B cell (primary cell): ENCODE measurements at regions not wholly inside any gene's neighbourhood (a gene's known extent, or its start where the extent isn't known, plus 50 kb on each side); places are given as distances from the start of the nearest gene placed in this dataset.

ENCODE experiments used
- ATAC-seq: fragments of 200-7000 bp; cut with Tn5 transposase; one replicate; pipeline ENCODE4 v1.10.0; 2021; ENCODE audit warnings: low read depth, mild to moderate bottlenecking, moderate number of reproducible peaks, moderate library complexity
- CTCF ChIA-PET: fragments of 350-600 bp; sonication (Branson Sonifier 250); formaldehyde crosslinking; loops from one replicate; lab custom pipeline; 2021; ENCODE audit warnings: antibody characterized with exemption, inconsistent platforms; lab: Charles Lee
- POLR2A ChIA-PET: fragments of 350-600 bp; sonication (Branson Sonifier 250); formaldehyde crosslinking; loops from one replicate; lab custom pipeline; 2021; ENCODE audit warnings: antibody characterized with exemption; lab: Charles Lee
- DNase-seq: peaks from one replicate; pipeline ENCODE4 v3.0.0; 2013
- H2AFZ ChIP-seq: 2 replicates; pipeline ENCODE4 v1.6.1; 2012; ENCODE audit warnings: mild to moderate bottlenecking, low read depth, low read length; ENCODE audit not compliant: insufficient read depth, poor library complexity, severe bottlenecking
- H3K27ac ChIP-seq, 2 donors: 1 replicate in 1 of 2; 2 replicates in 1 of 2; pipeline ENCODE4 v1.5.1; 2012 to 2013; ENCODE audit warnings: low read length in 2 of 2, mild to moderate bottlenecking in 2 of 2, moderate library complexity in 1 of 2
- H3K27me3 ChIP-seq, 4 experiments: fragments of 200-600 bp in 1 of 4; sonication (generic) in 1 of 4; replicated peaks in 1 of 4; 1 replicate in 2 of 4; 2 replicates in 2 of 4; pipeline versions ENCODE4 v1.6.1 to v1.7.0; 2013 to 2016; ENCODE audit warnings: low read length in 3 of 4, mild to moderate bottlenecking in 2 of 4, mixed read lengths in 1 of 4, moderate library complexity in 1 of 4; ENCODE audit not compliant: insufficient read depth in 4 of 4, control insufficient read depth in 3 of 4; ENCODE audit errors: control extremely low read depth in 1 of 4
- H3K36me3 ChIP-seq, 2 experiments: replicated peaks in 1 of 2; 1 replicate in 1 of 2; 2 replicates in 1 of 2; pipeline versions ENCODE4 v1.6.1 to v1.7.1; 2013; ENCODE audit warnings: low read length in 1 of 2; ENCODE audit not compliant: insufficient read depth in 2 of 2, control insufficient read depth in 1 of 2; ENCODE audit errors: control extremely low read depth in 1 of 2, extremely low read depth in 1 of 2
- H3K4me1 ChIP-seq, 2 donors: fragments of 200-600 bp in 1 of 2; sonication (generic) in 1 of 2; 1 replicate in 1 of 2; 2 replicates in 1 of 2; pipeline versions ENCODE4 v1.5.1 to v1.6.1; 2013 to 2017; ENCODE audit warnings: low read length in 2 of 2; ENCODE audit not compliant: control insufficient read depth in 2 of 2, insufficient read depth in 2 of 2
- H3K4me2 ChIP-seq: replicated peaks from 2 replicates; pipeline ENCODE3; 2012; ENCODE audit warnings: mild to moderate bottlenecking, low read depth, low read length; ENCODE audit not compliant: poor library complexity, severe bottlenecking
- H3K4me3 ChIP-seq, 5 experiments: fragments of 200-600 bp in 1 of 5; sonication (generic) in 1 of 5; 1 replicate in 3 of 5; 2 replicates in 2 of 5; pipeline versions ENCODE4 v1.5.1 to v1.7.0; 2011 to 2016; ENCODE audit warnings: low read length in 4 of 5, mild to moderate bottlenecking in 4 of 5, low read depth in 2 of 5, control low read depth in 1 of 5, moderate library complexity in 1 of 5; ENCODE audit not compliant: insufficient read depth in 1 of 5; ENCODE audit errors: control extremely low read depth in 1 of 5, extremely low read depth in 1 of 5
- H3K79me2 ChIP-seq: fragments of 200-600 bp; sonication (generic); one replicate; pipeline ENCODE4 v1.6.0; 2016; ENCODE audit warnings: low read length; ENCODE audit not compliant: control insufficient read depth, insufficient read depth
- H3K9ac ChIP-seq: fragments of 200-600 bp; sonication (generic); 2 replicates; pipeline ENCODE4 v1.6.1; 2017; ENCODE audit warnings: mild to moderate bottlenecking, low read length, moderate library complexity
- H3K9me3 ChIP-seq, 3 donors: one replicate each; pipeline versions ENCODE4 v1.6.1 to v1.7.1; 2013; ENCODE audit warnings: low read length in 2 of 3; ENCODE audit not compliant: control insufficient read depth in 2 of 3, insufficient read depth in 1 of 3; ENCODE audit errors: control extremely low read depth in 1 of 3
- H4K20me1 ChIP-seq: 2 replicates; pipeline ENCODE4 v1.6.0; 2012; ENCODE audit warnings: mild to moderate bottlenecking, low read length; ENCODE audit not compliant: insufficient read depth, control insufficient read depth, poor library complexity, severe bottlenecking
- H3K27ac Mint-ChIP-seq: one replicate; pipeline ENCODE4 v1.8.0; 2021; ENCODE audit warnings: mixed read lengths
- H3K27me3 Mint-ChIP-seq: one replicate; pipeline ENCODE4 v1.8.0; 2021; ENCODE audit warnings: mixed read lengths
- H3K4me1 Mint-ChIP-seq: one replicate; pipeline ENCODE4 v1.8.0; 2021; ENCODE audit warnings: mixed read lengths
- H3K4me3 Mint-ChIP-seq: one replicate; pipeline ENCODE4 v1.8.0; 2021; ENCODE audit warnings: mixed read lengths
- H3K9me3 Mint-ChIP-seq: one replicate; pipeline ENCODE4 v1.8.0; 2022; ENCODE audit warnings: mixed read lengths; ENCODE audit not compliant: insufficient read depth
- EZH2 ChIP-seq: IDR thresholded peaks from 2 replicates; pipeline ENCODE4 v1.6.1; 2012; ENCODE audit warnings: borderline replicate concordance, low read depth, mild to moderate bottlenecking, moderate library complexity, low read length; ENCODE audit not compliant: insufficient read depth, poor library complexity, severe bottlenecking
- WGBS: methylation state at CpG from one replicate; pipeline ENCODE4 v1.1.5; 2013; ENCODE audit warnings: missing lambda C conversion rate; ENCODE audit not compliant: insufficient coverage; 5-methylcytosine and 5-hydroxymethylcytosine counted together
- intact Hi-C: fragments of 100-400 bp; cut with micrococcal nuclease; formaldehyde crosslinking; loops from one replicate; pipeline ENCODE4 v1.10.0; 2022
- TF ChIP-seq, protein P1 (sequence below): fragments of 200-600 bp; IDR thresholded peaks from one replicate; pipeline ENCODE4 v1.8.0; 2022; ENCODE audit warnings: antibody characterized with exemption, mild to moderate bottlenecking

DNA sequence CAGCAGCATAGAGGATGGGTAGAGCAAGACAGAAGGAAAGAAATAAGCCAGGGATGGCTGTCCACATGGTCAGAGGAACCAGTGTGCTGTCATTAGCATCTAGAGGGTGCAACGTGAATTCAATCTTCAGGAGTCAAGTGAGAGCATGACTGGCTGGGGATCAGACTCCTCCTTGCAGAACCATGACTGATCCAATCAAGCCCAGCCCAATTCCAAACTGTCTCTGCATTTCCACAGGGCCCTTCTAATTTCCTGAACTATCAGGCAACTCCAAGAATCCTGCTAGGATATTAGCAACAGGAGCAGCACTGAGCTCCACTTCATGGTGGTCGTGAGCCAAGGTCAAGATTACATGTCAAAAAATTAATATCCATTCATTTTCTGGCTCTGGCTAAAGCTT is 166.8 kb upstream of the CAMK1G start:
- H3K27me3 Mint-ChIP-seq = peaks cover 24% of the 10 kb centered on the region
- ATAC-seq = no peak
- no peaks in the 10 kb centered on the region for H3K36me3 ChIP-seq
- no peak overlapping the region for H3K4me3 ChIP-seq
- DNase-seq = no peak
- H3K27me3 ChIP-seq = peaks cover 0 to 3% (median 0%) of the 10 kb centered on the region in 4 experiments
- H3K4me2 ChIP-seq = no peak overlapping the region
- no peak overlapping the region for H3K27ac Mint-ChIP-seq
- no peaks in the 10 kb centered on the region for H3K9me3 ChIP-seq
- ChIA-PET POLR2A (no interaction called here), CTCF (no interaction called here)
- intact Hi-C loops = no loop called here
- H3K9ac ChIP-seq = no peak overlapping the region
- no peak overlapping the region for H3K4me3 Mint-ChIP-seq
- H4K20me1 ChIP-seq = no peaks in the 10 kb centered on the region
- H2AFZ ChIP-seq = no peak overlapping the region
- no peak overlapping the region for H3K27ac ChIP-seq
- TF ChIP-seq, protein P1, sequence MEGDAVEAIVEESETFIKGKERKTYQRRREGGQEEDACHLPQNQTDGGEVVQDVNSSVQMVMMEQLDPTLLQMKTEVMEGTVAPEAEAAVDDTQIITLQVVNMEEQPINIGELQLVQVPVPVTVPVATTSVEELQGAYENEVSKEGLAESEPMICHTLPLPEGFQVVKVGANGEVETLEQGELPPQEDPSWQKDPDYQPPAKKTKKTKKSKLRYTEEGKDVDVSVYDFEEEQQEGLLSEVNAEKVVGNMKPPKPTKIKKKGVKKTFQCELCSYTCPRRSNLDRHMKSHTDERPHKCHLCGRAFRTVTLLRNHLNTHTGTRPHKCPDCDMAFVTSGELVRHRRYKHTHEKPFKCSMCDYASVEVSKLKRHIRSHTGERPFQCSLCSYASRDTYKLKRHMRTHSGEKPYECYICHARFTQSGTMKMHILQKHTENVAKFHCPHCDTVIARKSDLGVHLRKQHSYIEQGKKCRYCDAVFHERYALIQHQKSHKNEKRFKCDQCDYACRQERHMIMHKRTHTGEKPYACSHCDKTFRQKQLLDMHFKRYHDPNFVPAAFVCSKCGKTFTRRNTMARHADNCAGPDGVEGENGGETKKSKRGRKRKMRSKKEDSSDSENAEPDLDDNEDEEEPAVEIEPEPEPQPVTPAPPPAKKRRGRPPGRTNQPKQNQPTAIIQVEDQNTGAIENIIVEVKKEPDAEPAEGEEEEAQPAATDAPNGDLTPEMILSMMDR = no peak
- H3K79me2 ChIP-seq = no peaks in the 10 kb centered on the region
- WGBS = 75% methylated on average over 1 of the region's 2 CpGs
- no peaks in the 10 kb centered on the region for H3K4me1 Mint-ChIP-seq
- H3K9me3 Mint-ChIP-seq = no peaks in the 10 kb centered on the region
- no peaks in the 10 kb centered on the region for H3K4me1 ChIP-seq

DNA sequence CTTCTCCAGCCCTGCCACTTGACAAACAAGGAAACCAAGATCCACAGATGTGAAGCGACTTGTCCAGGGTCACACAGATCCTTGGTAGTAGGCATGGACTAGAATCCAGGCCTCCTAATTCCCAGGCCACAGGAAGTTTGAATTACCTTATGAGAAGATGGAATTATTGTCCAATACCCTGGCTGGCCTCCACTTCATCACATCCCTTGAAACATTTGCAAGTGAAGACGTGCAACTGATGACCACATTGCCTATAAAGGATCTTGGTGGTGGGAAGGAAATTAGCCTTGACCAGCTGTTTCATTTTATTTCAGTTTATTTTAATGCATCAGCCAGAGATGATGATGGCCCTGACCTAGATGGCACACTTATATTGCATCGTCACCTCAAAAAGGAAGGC is 165.8 kb upstream of the CAMK1G start:
- 100% methylated on average over 1 of the region's 3 CpGs for WGBS
- H2AFZ ChIP-seq = no peak overlapping the region
- H3K4me1 Mint-ChIP-seq = no peaks in the 10 kb centered on the region
- no peak overlapping the region for H3K4me3 Mint-ChIP-seq
- no peaks in the 10 kb centered on the region for H3K9me3 ChIP-seq
- no peak for ATAC-seq
- ChIA-PET CTCF (no interaction called here), POLR2A (no interaction called here)
- H3K4me1 ChIP-seq = no peaks in the 10 kb centered on the region
- H3K79me2 ChIP-seq = no peaks in the 10 kb centered on the region
- H3K27me3 Mint-ChIP-seq = peaks cover 24% of the 10 kb centered on the region
- H3K4me2 ChIP-seq = no peak overlapping the region
- intact Hi-C loops = no loop called here
- H3K9me3 Mint-ChIP-seq = no peaks in the 10 kb centered on the region
- no peak for DNase-seq
- TF ChIP-seq EZH2 = no peak
- TF ChIP-seq, protein P1 = no peak
- H3K27me3 ChIP-seq = peaks cover 0 to 3% (median 0%) of the 10 kb centered on the region in 4 experiments
- H3K36me3 ChIP-seq = no peaks in the 10 kb centered on the region
- H4K20me1 ChIP-seq = no peaks in the 10 kb centered on the region
- no peak overlapping the region for H3K27ac ChIP-seq
- H3K9ac ChIP-seq = no peak overlapping the region
- no peak overlapping the region for H3K4me3 ChIP-seq
- H3K27ac Mint-ChIP-seq = no peak overlapping the region
